Medulla oblongata (tissue), 1 donor: ENCODE measurements at regions not wholly inside any gene's neighbourhood (a gene's known extent, or its start where the extent isn't known, plus 50 kb on each side); places are given as distances from the start of the nearest gene placed in this dataset.
"Not testable (repeated sequence)": the region's sequence is repeated elsewhere in the genome, so short reads cannot be mapped to it uniquely, and the experiment has no call there.

Experiments used
- DNase-seq: peaks from one replicate; pipeline ENCODE4 v3.0.0-alpha.2; 2015; ENCODE audit errors: extremely low spot score

DNA sequence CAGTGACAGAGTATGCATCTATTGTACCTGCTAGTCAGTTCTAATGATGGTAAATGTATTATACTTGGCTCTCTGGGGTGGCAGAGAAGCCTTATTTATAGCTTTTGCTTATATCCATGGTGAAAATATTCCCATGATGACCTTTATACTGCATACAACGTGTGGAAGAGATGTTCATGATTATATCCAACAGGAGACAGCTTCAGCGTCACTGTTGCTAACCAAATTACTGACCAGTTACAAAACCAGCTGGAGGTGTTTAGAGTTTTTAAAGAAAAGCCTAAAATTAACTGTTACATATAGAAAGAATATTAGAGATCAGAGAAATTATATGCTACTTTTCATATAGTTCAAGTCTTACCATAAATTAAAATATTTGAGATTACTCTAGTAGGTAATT is 280.8 kb downstream of the ETV1 start:
- DNase-seq = no peak

DNA sequence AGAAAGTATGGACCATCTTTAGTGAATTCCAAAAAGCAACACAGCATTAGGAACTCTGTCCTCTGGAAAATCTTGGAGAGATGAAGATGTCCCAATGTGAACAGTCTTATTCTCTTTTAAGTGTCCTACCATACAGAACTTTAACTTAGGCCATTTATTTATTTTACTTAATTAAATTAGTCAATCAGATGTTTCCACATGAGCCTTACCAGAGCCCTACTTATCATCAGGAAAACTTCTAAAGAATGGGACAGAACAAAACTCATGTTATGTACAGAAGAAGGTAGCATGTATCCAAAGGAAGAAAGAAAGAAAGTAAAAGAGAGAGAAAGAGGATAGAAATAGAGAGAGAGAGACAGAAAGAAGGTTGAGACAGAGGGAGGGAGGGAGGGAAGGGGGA is 276.4 kb downstream of the ETV1 start:
- no peak for DNase-seq

DNA sequence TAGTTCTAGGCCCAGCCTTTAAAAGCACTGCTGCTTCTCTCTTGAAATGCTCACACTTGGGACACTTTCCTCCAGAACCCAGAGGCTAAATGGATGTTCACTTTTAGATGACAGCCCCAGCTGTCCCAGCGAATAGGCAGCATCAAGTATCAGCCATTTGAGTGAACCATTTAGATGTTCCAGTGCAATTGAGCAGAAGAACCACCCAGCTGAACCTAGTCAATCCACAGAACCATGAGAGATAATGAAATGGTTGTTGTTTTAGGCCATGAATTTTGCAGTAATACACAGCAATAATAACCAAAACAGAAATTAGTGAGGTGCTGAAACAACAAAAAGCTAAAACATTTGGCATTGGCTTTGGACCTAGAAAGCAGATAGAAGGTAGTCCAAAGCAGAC is 273.9 kb downstream of the ETV1 start:
- DNase-seq = no peak

DNA sequence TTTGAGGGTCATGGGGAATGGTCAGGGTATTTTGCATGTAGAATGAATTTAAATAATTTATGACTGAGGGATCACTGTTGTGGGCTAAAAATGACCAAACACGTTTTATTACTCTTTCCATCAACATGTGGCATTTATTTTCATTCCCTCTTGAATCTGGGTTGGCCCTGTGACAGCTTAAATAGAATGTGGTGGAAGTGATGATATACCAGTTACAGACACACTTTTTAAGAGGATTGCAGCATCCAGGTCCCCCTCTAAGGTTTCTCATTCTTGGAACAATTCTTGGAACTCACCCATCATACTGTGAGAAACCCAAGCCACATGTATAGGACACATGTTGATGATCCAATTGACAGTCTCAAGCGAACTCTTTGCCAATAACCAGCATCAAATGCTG is 272.4 kb downstream of the ETV1 start:
- no peak for DNase-seq

DNA sequence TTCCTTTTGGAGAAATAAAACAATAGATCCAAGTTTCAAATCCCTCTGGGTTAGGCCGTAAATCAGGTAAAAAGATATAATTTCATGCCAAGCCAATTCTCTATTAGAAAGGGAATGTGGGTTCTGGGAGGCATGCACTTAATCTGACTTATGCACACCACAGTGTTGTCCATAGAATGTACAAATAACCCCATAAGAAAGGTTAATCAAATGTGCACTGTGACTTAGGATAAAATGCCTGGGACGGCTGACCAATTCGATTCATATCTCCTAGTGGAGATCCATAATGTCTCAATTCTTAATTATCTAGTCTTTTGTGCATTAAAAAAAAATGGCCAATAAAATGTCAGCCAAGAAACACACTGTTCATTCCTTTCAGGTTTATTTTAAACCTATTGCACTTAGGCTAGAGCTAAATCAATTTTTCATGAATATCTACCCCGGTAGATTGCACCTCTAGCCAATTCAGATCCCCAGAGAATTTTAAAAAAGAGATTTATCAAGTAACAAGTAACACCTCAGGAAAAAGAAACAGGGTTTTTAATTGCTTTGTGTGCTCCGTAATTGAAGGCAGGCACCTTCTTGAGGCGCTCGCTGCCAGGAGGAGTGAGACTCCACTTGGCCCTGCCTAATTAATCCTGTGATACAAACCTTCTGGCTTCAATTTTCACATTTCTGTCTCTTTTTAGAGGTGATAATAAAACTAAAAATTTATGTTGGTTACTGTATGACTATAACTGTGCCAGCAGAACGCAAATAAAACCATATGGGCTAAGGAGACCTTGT is 265.1 kb downstream of the ETV1 start:
- DNase-seq = no peak

DNA sequence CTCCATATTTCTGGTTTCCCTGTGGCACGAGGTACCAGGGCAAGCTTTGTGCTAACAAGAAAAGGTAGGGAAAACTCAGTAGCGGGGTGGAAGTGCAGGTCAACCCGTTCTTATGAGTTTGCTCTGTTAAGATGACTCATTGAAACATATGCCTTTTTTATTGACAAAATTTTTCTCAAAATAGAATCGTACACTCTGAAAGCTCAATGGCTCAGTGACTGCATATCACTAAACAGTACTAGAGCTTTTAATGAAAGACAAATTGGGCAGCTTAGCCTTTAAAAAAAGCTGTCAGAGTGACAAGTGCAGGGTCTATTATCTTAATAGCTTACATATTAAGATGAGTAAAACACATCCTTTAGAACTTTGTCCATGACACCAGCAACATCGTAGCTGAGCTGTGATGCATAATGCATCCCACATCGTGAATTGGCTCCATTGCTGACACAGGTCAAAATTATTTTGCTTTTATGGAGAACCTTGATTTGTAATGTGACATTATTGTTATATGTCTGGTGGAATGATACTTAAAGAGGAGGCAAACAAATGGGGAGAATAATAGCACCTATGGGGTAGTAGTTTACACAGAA is 264.4 kb downstream of the ETV1 start:
- DNase-seq = no peak

DNA sequence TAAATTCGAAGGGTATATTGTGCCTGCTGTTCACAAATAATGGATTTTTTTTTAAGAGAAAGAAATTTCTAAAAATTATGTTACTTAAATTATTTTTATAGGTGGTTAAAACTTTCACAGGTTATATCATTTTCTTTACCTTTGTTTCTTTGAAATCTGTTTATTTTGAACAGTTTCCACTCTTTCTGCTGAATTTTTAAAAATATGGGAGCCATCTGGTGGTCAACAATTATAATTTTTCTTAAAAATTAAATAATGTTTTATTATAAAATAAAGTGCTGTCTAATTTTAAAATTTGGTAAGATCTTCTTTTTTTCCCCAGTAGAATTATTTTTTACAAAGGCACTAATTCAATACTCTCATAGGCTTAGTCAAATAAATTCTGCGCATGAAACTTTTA is 263.9 kb downstream of the ETV1 start:
- DNase-seq = no peak

DNA sequence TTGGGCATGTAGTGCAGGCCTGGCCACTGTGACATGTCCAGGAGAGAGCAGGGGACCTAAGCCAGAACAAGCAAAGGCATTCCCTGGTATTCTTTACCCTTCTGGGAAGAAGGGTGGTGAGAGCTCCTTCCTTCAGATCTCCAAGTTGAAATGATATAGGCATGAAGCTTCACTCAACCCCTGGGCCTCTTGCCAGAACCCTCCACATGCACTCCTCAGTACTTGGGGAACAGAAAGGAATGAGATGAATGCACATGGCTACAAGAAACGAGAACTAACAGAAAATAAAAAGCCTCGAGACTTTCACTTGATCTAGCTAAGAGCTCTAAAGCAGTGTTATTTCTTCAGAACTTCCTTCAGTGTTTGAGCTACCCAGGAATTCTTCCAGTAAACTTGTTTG is 262.2 kb downstream of the ETV1 start:
- no peak for DNase-seq

DNA sequence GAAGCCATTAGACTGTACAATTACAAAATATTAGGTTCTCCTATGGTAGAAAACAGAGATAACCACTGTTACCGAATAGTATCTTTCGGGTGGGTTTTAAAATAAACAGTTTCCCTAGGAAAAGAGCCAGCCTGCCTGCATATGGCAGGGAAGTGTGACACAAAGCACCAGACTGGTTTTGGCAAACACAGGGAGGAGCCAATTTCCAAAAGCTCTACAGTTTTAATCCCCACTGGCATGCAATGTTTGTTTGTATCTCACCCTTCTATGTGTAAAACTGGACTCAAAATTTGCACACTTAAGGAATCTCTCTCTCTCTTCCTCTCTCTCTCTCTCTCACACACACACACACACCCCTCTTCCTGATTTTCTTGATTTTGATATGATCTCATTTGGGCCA is 261.7 kb downstream of the ETV1 start:
- DNase-seq = no peak

DNA sequence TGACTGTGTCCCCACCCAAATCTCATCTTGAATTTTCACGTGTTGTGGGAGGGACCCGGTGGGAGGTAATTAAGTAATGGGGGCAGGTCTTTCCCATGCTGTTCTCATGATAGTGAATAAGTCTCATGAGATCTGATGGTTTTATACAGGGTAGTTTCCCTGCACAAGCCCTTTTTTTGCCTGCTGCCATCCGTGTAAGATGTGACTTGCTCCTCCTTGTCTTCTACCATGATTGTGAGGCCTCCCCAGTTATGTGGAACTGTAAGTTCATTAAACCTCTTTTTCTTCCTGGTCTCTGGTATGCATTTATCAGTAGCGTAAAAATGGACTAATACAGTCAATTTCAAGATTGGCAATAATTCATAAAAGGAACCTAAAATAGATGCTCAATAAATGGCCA is 261.0 kb downstream of the ETV1 start:
- DNase-seq = not testable (repeated sequence)

DNA sequence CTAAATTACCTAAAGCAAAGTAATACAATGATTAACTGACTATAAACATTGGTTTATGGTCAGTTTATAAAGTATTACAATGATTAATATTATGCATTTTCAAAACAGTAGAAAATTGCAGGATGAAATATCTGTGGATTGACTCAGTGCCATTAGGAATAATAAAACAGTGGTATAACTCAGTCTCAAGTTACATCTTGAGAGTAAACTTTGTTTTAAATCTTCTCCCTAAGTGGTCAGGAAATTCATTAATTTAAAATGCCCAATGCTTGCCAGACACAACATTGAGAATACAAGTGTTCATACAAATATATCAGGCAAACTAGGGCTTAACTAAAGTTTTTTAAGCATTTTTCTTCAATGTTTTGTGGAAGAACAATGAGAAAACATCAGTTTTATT is 257.8 kb downstream of the ETV1 start:
- no peak for DNase-seq

DNA sequence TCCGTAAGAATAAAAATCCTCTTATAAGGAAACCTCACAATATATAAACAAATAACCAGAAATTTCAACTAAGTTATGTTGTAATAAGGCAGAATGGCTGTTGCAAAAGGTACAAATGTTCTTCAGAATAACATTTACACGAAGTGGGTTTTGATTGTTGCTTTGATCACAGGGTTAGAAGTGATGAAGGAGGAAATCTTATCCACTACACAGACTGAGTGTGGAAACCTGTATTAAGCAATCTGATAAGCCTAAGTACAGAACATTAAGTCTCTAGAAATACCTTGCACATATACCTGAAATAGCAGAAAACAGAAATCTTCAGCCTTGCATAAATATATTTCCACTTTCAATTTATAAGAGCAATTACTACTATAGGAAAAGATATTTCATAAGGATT is 251.9 kb downstream of the ETV1 start:
- DNase-seq = no peak

DNA sequence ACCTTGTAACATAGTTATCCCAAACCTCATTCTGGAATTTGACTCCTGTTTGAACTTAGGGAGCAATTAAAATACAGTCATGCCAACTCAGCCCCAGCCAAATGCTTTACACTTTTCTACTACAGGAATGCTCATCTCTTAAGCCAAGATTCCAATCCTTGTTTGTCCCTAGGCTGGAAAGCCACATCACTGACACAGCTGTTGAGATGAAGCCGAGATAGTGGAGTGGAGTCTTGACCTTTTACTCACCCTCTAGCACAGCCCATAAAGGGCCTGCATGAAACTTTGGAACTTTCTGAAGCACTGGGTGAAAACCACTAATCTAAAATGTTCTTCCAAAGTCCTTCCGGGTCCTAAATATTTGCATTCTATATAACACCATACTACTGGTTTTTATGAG is 247.3 kb downstream of the ETV1 start:
- DNase-seq = no peak

DNA sequence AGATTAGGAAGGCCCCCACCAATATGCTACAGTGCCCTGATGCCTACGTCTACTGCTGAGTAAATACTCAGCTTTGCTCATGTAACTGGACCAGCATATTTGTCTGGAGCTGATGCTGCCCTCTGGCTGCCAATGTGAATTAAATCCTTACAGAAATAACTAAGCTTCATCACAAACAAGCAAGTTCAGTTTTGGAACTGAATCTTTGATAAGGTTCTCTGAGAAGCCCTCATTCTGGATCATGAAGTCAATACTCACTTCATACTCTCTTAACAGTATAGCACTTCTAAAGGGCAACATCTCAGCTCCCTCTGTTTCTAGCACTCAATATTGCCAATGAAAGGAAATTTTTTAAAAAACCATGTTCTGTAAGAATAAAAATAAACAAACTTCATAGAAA is 246.7 kb downstream of the ETV1 start:
- peak; percentile 79 for DNase-seq

DNA sequence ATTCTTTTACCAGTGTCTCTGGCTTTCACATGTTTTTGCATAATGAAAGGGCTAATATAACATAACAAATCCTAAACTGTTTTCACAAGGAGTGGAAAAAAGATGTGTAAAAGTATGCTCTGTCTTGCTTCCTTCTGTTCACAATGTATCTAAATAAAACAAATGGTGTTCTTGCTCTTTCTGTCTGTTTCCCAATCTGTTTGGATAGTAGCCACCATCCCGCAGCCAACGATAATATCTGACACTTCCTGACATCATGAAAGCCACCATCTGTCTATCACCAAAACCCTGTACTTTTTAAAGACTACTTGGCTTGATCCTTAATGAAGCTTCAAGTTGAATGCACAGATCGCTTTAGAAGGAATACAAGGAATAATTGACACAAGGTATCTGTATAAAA is 246.2 kb downstream of the ETV1 start:
- DNase-seq = no peak

DNA sequence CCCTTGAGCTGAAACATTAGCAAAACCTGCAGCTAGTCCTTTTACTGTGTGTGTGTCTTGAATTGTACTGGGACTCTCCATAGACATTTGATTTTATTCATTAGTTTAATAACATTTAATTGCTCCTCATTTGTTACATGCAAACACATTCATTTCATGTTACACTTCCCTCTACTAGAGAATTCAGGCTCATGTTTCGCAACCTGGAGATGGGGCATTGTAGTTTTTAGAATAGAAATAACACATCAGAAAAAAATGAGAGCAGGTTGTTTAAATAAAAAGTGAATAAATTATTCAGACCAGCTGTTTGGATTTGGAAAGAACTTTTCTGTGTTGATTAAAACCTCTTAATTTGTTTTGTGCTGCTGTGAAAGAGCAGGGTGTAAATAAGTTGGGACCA is 243.9 kb downstream of the ETV1 start:
- DNase-seq = no peak

DNA sequence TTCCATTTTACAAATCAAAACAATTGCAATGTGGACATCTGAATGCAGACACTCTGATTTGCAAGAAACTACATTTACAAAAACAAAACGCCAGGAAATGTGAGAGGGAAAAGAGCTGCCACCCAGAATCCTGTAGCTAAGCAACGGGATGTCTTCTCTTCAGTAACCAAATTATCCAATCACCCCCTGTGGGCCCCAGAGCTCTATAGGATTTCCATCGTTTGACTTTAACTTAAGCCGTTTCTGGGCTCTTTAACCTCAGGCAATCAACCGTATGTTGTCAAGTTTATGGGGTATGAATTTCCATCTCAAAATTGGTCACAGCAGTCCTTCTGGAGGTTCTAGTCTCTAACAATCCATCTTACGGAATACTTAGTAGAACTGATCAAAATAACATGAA is 240.5 kb downstream of the ETV1 start:
- no peak for DNase-seq

DNA sequence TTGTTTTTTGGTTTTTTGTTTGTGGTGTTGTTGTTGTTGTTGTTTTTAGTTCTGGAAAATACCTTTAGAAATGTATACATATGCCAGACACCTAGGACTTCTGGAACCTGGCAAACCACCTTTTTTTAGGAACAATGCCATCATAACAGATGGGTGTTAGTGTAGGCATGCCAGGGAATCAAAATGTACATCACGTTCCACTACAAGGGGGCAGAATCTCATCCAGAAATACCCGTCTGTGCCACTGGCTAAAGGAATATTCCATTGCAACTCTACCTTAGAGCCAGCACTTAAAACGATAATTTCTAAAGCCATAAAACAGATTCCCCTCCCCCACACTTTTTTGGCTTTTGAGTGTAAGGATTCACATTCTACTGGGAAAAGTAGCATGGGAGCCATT is 239.8 kb downstream of the ETV1 start:
- DNase-seq = no peak

DNA sequence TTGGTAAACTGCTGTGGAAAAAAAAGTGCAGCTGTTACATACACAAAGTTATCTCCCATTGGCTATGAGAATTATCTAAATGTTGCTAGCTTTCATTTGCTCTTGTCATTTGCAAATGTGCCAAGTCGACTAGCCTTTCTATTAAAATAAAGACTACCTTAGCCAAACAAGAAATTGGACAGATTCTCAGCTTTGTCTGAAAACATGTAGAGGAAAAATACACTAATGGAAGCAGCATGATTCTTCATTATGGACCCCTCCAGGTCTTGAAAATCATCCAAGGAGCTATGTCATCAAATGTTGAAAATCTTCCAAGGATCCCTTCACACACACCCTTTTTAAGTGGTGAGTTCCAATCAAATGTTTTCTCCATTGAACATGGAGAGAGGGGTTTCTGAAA is 237.7 kb downstream of the ETV1 start:
- DNase-seq = no peak

DNA sequence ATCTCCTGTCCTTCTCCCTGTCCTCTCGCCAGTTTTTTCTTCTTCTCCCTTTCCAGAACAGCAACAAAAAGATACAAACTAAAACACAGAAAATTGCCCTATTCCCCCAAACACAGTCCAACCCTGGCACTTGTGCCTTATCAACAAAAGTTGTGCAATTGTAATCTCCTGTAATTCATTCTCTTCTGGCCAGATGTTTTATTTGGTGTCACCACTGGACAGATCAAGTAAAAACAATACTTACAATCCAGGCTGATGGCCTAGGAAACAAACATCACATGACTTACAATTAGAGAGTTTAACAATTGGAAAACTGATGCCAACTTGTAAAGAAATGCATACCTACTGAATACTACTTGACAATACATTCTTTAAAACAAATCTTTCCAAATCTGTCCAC is 231.6 kb downstream of the ETV1 start:
- DNase-seq = no peak

DNA sequence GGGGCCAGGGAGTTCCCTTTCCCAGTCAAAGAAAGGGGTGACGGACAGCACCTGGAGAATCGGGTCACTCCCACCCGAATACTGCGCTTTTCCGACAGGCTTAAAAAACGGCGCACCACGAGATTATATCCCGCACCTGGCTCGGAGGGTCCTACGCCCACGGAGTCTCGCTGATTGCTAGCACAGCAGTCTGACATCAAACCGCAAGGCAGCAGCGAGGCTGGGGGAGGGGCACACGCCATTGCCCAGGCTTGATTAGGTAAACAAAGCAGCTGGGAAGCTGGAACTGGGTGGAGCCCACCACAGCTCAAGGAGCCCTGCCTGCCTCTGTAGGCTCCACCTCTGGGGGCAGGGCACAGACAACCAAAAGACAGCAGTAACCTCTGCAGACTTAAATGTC is 223.6 kb downstream of the ETV1 start:
- not testable (repeated sequence) for DNase-seq

DNA sequence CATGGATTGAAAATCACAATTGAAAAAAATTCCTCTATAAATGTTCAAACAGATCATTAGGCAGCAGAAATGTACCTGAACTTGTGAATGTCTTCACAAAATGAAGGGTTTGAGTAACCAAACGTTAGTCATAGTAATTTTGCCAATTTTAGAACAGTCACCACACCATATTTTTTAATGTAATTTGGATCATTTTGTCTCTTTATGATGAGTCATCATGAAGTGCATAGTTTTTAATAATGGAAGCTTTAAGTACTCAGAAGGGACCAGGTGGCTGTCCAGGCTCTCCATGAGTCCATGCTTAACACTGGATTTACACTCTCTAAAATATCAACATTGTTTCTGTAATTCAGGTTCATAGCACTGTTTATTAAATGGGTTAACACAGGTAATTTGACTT is 219.2 kb downstream of the ETV1 start:
- DNase-seq = no peak

DNA sequence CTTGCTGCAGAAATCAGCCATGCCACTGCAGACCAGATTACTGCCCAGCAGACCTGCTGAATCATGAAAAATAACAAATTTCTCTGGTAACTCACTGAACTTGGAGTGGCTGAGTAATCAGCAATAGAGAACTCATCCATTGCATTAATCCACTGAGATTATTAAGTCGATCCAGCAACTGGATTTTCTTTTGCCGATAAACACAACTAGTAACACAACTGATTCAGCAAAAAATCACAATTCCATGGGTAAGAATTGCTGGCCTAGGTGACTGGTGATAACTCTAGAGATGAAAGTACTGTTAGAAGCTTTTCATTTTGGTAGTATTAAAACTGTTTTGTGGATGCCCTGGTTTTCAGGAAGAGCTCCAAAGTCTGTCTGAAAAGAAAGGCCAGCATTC is 214.5 kb downstream of the ETV1 start:
- no peak for DNase-seq

DNA sequence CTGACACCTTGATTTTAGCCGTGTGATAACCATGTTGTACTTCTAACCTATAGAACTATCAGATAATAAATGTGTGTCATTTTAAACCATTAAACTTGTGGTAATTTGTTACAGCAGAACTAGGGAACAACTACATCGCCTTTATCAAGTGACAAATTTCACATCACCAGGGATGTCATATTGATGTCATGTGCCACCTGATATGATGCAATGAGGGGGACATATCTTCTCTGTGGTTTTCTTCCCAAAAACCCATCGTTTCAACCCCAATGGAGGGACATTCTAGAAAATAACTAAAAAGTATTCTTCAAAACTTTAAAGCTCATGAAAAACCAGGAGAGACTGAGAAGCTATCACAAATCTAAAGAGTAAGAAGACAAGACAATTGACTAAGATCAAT is 212.2 kb downstream of the ETV1 start:
- no peak for DNase-seq
